Calu3 (cell line): ENCODE measurements at regions not wholly inside any gene's neighbourhood (a gene's known extent, or its start where the extent isn't known, plus 50 kb on each side); places are given as distances from the start of the nearest gene placed in this dataset.

Source experiments
- BruUV-seq: library from RNA; stranded (reverse); fragments of 400-500 nt; replicated peaks from 2 replicates; lab custom pipeline; 2021; lab: Mats Ljungman, UMichigan
- CTCF ChIA-PET: fragments of 300-600 bp; sonication (Branson Sonifier 250); formaldehyde crosslinking; loops from one replicate; lab custom pipeline; 2022; ENCODE audit warnings: antibody characterized with exemption; lab: Charles Lee
- DNase-seq: peaks from one replicate; pipeline ENCODE4 v3.0.0; 2022
- H3K27ac Mint-ChIP-seq: one replicate; pipeline ENCODE4 v1.8.0; 2022; ENCODE audit warnings: mixed read lengths; ENCODE audit not compliant: unreplicated experiment
- H3K27me3 Mint-ChIP-seq: one replicate; pipeline ENCODE4 v1.8.0; 2022; ENCODE audit warnings: mixed read lengths; ENCODE audit not compliant: unreplicated experiment
- H3K36me3 Mint-ChIP-seq: one replicate; pipeline ENCODE4 v1.8.0; 2022; ENCODE audit warnings: mild to moderate bottlenecking, moderate library complexity, mixed read lengths; ENCODE audit not compliant: insufficient read depth, unreplicated experiment
- H3K4me1 Mint-ChIP-seq: one replicate; pipeline ENCODE4 v1.8.0; 2022; ENCODE audit warnings: mild to moderate bottlenecking, low read depth, mixed read lengths; ENCODE audit not compliant: unreplicated experiment
- H3K4me3 Mint-ChIP-seq: one replicate; pipeline ENCODE4 v1.8.0; 2022; ENCODE audit warnings: mild to moderate bottlenecking, low read depth, moderate library complexity, mixed read lengths; ENCODE audit not compliant: unreplicated experiment
- H3K9me3 Mint-ChIP-seq: one replicate; pipeline ENCODE4 v1.8.0; 2022; ENCODE audit warnings: low read depth, mixed read lengths; ENCODE audit not compliant: unreplicated experiment
- intact Hi-C: fragments of 100-400 bp; cut with micrococcal nuclease; formaldehyde crosslinking; loops from one replicate; pipeline ENCODE4 v1.10.0; 2022; ENCODE audit not compliant: unreplicated experiment
- TF ChIP-seq, protein P1 (sequence below): fragments of 200-600 bp; IDR thresholded peaks from one replicate; pipeline ENCODE4 v1.8.0; 2022; ENCODE audit warnings: antibody characterized with exemption; ENCODE audit not compliant: unreplicated experiment

- no peak overlapping the region for H3K27ac Mint-ChIP-seq
- intact Hi-C loops: no loop called here
- no peak overlapping the region for H3K4me3 Mint-ChIP-seq
- no peaks in the 10 kb centered on the region for H3K36me3 Mint-ChIP-seq
- CTCF ChIA-PET: no interaction called here
- DNase-seq: no peak
- no peaks in the 10 kb centered on the region for H3K4me1 Mint-ChIP-seq
- BruUV-seq: no TSS peak
- H3K27me3 Mint-ChIP-seq: peaks cover 38% of the 10 kb centered on the region
- TF ChIP-seq, protein P1, sequence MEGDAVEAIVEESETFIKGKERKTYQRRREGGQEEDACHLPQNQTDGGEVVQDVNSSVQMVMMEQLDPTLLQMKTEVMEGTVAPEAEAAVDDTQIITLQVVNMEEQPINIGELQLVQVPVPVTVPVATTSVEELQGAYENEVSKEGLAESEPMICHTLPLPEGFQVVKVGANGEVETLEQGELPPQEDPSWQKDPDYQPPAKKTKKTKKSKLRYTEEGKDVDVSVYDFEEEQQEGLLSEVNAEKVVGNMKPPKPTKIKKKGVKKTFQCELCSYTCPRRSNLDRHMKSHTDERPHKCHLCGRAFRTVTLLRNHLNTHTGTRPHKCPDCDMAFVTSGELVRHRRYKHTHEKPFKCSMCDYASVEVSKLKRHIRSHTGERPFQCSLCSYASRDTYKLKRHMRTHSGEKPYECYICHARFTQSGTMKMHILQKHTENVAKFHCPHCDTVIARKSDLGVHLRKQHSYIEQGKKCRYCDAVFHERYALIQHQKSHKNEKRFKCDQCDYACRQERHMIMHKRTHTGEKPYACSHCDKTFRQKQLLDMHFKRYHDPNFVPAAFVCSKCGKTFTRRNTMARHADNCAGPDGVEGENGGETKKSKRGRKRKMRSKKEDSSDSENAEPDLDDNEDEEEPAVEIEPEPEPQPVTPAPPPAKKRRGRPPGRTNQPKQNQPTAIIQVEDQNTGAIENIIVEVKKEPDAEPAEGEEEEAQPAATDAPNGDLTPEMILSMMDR: no peak
- H3K9me3 Mint-ChIP-seq: no peaks in the 10 kb centered on the region
Measured at GRCh38 chr5:167348251-167348926, 943.1 kb upstream of the WWC1 start.

GRCh38 chr5:167348980-167349379 is 942.5 kb upstream of the WWC1 start:
- TF ChIP-seq, protein P1: no peak
- no peaks in the 10 kb centered on the region for H3K9me3 Mint-ChIP-seq
- H3K27ac Mint-ChIP-seq: no peak overlapping the region
- no TSS peak for BruUV-seq
- intact Hi-C loops: no loop called here
- H3K4me3 Mint-ChIP-seq: no peak overlapping the region
- no peaks in the 10 kb centered on the region for H3K4me1 Mint-ChIP-seq
- DNase-seq: peak; percentile 19
- CTCF ChIA-PET: no interaction called here
- H3K36me3 Mint-ChIP-seq: no peaks in the 10 kb centered on the region
- H3K27me3 Mint-ChIP-seq: peaks cover 38% of the 10 kb centered on the region

GRCh38 chr5:167351316-167351715 is 940.1 kb upstream of the WWC1 start:
- Mint-ChIP-seq H3K4me1 (no peaks in the 10 kb centered on the region), H3K27ac (no peak overlapping the region), H3K4me3 (no peak overlapping the region), H3K27me3 (peaks cover 20% of the 10 kb centered on the region), H3K9me3 (no peaks in the 10 kb centered on the region), H3K36me3 (no peaks in the 10 kb centered on the region)
- no peak for DNase-seq
- intact Hi-C loops: no loop called here
- TF ChIP-seq, protein P1: no peak
- no TSS peak for BruUV-seq
- CTCF ChIA-PET: no interaction called here

DNA sequence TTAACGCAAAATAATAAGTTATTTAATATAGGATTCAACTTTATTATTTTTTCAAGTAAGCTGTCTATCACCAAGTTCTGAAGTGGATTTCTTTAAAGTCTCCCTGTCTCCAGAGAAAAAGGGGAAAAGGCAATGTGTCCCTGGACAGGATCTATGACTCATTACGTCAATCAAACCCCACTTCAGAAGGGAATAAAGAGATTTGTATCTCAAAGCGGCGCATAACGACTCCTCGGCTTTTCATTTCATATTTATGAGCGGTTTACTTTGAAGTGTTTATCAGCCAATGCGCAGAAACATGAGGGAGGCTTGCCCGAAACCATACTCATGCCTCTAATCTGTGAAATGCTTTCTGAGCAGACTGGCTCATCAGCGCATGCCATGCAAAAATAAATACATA is 938.6 kb upstream of the WWC1 start:
- Mint-ChIP-seq H3K27ac (no peak overlapping the region), H3K9me3 (no peaks in the 10 kb centered on the region), H3K4me1 (no peaks in the 10 kb centered on the region), H3K4me3 (no peak overlapping the region), H3K27me3 (peaks cover 5% of the 10 kb centered on the region), H3K36me3 (no peaks in the 10 kb centered on the region)
- TF ChIP-seq, protein P1: no peak
- intact Hi-C loops: no loop called here
- CTCF ChIA-PET: no interaction called here
- DNase-seq: no peak
- BruUV-seq: no TSS peak
